ENCODE measurements at regions not wholly inside any gene's neighbourhood (a gene's known extent, or its start where the extent isn't known, plus 50 kb on each side); places are given as distances from the start of the nearest gene placed in this dataset.
"Not testable (repeated sequence)": the region's sequence is repeated elsewhere in the genome, so short reads cannot be mapped to it uniquely, and the experiment has no call there.

DNA sequence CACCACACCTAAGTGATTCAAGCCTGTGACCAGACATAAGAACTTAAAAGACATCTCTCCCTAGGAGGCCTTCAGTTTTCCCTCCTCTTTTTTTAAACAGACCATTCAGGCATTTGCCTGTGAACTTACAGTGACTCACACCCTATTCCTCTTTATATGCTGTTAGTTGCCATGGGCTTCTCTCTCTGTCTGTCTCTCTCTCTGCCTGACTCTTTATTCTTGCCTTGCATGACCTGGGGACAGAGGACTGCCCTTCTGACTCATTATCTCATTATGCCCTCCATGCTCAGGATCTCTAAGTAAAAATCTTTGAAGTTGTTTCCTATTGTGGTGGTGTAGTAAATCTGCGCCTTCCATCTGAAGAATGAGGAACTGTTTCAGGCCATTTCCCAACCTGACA lies 442.2 kb upstream of the MAN1A1 start:
- peak; percentile 2 for DNase-seq

- DNase-seq, result no peak
These were observed 431.8 kb upstream of the MAN1A1 start for GRCh38 chr6:119781365-119781764.

DNA sequence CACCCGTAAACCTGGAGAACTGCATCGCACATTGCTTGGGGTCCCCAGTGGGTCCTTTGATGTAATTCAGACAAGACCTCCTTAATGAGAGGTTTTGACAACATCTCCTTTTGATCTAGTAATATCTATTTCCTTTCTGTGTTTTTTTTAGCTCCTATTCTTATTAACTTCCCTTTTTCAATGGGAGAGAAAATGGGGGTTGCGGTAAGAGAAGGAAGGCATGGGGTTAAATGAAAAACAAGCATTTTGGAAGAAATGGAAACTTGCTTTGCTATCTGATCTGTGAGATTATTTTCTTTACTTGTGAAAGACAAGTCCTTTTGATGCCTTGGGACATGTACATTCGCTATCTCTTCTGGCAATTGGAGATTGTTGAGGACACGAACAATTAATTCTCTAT lies 418.6 kb upstream of the MAN1A1 start:
- no peak for DNase-seq

DNA sequence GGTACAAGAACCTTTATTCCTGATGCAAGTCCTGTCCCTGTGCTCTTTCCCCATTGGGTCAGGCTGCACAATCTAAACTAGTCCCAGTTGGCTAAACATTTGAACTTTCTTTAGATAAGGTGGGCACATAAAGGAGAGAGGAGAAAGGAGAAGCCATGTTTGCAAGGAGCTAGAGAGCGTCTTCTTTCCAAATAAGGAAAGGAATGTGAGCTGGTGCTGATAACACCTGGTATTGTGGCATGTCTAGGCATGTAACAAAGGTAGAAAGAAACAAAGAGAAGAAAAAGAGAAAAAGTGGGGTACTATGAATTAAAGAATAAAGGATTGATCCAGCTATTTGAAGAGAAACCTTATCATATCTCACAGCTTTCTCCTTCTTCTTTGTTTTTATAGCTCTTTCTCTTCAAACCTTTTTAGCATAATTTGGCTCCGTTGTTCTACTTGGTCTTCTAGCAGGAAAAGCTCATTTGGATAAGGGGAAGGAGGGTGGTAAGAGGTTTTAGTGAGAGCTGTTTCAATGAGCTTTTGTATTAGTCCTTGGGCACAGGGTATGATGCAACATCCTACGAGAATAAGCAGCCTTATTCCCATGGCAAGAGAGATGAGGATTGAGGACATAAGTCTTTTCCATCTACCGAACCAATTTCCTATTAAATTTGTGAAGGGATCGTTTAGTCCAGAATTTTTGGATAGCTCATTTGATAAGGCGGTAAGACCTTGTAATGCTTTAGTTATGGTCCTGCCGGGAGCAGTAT lies 415.5 kb upstream of the MAN1A1 start:
- DNase-seq, result no peak

GRCh38 chr6:119760046-119760445 lies 410.5 kb upstream of the MAN1A1 start:
- DNase-seq, result no peak

DNA sequence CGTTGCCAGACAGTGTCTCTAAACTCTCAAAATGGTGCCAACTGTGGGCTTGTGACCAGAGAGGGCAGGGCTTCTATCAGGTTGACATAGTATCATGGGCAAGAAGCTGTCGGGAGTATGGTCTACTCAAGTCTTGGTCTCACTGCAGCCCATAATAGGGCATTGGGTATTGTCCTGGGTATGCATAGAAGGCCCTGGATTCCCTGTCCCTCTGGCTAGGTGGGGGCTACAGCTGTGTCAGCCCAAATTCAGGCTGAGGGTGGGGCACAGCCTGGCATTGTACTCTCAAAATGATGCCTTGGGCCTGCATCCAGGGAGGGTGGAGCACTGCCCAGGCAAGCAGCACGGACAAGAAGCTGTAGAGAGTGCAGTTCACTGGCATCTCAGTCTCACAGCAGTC lies 408.8 kb upstream of the MAN1A1 start:
- no peak for DNase-seq

DNA sequence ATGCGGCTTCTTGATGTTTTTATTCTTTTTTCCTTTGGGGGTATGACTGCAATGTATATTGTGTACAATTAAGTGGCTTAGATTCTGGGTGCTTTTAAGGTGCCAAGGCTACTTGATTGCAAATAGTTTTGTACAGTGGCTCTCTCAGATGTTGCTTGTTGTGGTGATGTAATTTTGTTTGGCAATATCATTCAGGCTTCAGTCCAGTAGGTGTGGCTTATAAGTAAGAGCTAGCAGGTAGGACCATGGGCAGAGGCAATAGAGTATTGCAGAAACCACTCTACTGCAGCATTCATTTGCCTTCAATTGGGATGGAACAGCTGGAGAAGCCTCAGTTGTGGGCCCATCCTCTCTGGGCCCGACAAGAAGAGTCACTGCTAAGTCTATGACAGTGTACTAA lies 407.9 kb upstream of the MAN1A1 start:
- no peak for DNase-seq

GRCh38 chr6:119749335-119749734 lies 399.8 kb upstream of the MAN1A1 start:
- peak; percentile 29 for DNase-seq

DNA sequence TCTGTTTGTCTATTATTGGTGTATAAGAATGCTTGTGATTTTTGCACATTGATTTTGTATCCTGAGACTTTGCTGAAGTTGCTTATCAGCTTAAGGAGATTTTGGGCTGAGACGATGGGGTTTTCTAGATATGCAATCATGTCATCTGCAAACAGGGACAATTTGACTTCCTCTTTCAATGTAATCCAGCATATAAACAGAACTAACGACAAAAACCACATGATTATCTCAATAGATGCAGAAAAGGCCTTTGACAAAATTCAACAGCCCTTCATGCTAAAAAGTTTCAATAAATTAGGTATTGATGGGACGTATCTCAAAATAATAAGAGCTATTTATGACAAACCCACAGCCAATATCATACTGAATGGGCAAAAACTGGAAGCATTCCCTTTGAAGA lies 399.0 kb upstream of the MAN1A1 start:
- not testable (repeated sequence) for DNase-seq

GRCh38 chr6:119742188-119742803 lies 392.7 kb upstream of the MAN1A1 start:
- DNase-seq, result peak; percentile 52

- no peak for DNase-seq
These were observed 390.2 kb upstream of the MAN1A1 start for GRCh38 chr6:119739769-119740168.

- no peak for DNase-seq
These were observed 388.9 kb upstream of the MAN1A1 start for GRCh38 chr6:119738425-119738824.

GRCh38 chr6:119736296-119737021 lies 386.9 kb upstream of the MAN1A1 start:
- no peak for DNase-seq

DNA sequence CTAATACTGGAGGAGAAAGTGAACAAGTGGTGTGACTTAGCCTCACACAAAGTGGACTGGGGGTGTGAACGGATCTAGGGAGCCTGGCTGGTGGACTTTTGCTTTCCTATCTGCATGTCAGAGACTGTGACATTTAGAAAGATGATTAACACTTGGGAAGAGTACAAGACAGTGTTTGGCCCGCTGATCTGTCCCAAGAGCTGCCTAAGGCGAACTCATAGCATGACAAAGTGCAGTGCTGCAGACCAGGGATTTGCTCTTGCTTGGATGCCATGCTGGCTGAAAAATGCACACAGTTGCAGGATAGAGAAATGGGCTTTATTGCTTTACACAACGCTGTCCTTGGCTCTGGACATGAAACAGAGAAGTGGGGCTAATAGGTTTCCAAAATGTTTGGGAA lies 386.0 kb upstream of the MAN1A1 start:
- no peak for DNase-seq

GRCh38 chr6:119734227-119734626 lies 384.7 kb upstream of the MAN1A1 start:
- DNase-seq, result no peak

DNA sequence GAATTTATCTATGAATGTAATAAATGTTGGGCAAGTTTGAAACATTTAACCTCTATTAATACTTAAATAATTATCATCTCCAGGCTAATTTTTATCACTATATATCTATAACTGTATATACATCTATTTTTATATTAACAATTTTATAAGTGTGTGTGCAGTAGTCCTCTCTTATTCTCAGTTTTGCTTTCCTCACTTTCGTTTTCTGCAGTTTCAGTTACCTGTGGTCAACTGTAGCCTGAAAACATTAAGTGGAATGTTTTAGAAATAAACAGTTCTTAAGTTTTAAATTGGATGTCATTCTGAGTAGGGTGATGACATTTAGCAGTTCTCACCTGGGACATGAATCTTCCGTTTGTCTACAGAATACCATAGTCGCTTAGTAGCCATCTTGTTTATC lies 379.4 kb upstream of the MAN1A1 start:
- DNase-seq, result no peak

DNA sequence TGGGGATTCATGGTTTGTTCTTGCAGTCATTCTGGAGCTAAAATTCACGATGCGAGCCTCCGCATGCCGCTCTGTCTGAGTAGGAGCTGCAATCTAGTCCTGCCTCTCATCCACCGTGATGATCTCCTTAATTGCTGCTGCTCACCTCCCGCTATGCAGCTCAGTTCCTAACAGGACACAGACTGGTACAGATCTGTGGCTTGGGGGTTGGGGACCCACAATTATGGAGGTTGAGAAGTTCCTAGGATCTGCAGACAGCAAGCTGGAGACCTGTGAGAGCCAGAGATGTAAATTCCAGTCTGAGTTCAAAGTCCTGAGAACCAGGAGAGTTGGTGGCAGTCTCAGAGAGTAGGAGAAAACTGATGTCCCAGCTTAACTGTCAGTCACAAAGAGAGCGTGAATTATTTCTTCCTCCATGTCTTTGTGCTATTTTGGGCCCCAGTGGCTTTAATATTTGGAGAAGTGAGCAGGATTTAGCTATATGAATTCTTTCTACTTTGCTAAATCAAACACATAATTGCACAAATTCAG lies 378.7 kb upstream of the MAN1A1 start:
- DNase-seq, result no peak

DNA sequence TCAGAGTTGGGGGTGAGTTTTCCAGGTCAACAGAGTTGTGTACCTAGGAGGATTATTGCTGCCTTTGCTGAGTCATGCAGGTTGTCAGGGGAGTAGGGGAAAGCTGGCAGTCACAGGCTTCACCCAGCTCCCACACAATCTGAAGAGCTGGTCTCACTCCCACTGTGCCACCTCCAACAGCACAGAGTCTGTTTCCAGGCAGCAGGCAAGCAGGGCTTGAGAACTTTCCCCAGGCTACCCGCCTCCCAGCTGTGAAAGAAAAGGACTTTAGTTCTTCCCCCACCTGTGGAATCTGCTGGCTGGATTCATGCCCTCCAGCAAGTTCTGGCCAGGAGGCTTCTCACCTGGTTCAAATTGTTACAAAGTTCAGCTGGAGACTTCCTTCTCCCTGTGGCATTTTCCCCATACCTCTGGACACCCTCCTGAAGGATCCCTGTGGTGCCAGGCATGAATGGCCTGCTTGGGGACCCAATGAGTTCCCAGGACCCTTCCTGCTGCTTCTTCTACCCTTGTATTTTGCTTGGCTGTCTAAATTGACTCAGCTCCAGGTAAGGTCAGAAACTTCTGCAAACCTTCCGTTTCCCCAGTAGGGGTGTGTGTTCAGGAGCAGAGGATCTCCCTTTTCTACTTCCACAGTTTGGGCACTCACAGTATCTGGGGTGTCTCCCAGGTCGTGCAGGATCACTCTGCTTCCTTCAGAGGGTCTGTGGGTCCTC lies 378.1 kb upstream of the MAN1A1 start:
- DNase-seq, result no peak

- DNase-seq, result not testable (repeated sequence)
These were observed 377.4 kb upstream of the MAN1A1 start for GRCh38 chr6:119726912-119727311.

DNA sequence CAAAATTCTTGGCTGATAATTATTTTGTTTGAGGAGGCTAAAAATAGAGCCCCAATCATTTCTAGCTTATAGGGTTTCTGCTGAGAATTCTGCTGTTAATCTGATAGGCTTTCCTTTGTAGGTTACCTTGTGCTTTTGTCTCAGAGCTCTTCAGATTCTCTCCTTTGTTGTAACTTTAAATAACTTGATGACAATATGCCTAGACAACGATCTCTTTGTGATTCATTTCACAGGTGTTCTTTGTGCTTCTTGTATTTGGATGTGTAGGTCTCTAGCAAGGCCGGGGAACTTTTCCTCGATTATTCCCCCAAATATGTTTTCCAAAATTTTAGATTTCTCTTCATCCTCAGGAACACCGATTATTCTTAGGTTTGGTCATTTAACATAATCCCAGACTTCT lies 376.5 kb upstream of the MAN1A1 start:
- DNase-seq, result no peak

DNA sequence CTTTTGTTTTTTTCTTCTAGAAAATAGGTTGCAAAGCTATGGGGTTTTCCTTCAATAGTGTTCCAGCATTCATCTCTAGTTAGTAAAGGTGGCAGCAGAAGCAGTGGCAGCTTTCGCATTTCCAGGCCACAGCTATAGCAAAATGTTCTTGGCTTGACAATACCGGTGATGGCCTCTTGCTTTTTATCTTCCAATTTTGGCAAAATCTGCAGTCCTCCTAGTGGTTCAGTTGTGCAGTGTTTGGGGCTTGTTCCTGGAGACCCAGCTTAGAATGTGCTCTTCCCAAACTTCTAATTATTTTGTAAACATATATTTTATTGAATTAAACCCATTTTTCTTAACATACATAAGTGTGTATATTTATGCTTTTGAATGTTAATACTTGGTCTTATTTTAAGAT lies 370.6 kb upstream of the MAN1A1 start:
- no peak for DNase-seq

DNA sequence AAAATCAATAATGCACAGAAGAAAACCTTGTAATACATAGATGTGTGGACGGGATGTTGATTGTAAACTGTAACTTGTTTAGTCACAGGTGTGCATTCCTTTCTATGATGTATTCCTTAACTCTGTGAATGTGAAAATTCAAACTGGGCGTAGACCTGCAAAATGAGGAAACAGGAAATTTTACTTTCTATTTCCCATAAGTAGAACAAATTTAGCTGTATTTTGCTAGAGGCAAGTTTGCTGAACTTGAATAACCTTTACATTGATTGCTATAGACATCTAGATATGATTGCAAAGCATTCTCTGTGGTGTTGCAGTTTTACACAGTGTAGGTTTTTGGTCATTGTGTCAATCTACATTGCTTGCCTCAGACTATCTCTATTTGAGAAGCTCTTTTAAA lies 368.4 kb upstream of the MAN1A1 start:
- no peak for DNase-seq

DNA sequence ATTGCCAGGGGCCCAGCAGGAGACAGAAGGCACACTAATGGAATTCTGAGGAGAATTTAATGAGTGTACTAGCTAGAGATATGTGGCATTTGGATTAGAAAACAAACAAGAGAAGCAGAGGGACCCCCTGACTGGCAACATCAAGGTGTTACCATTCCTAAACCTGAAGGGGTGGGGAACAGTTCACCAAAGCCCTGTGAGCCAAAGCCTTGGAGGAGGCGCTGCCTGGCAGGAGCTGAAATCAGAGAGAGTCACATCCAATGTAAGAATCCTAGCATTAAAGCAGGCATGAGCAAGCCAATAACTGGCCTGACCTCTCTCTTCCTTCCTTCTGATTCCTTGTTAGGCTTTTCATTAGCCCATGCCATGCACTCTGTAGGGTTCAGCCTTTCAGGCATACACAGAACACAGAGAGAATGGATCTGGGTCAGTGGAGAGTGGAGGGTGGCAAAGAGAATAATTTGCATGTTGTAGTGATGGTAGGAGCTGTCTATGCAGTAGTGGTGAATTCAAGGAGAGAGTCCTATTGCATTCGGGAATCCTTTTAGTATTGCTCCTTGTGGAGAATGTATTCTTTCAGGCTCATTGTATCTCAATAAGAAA lies 367.2 kb upstream of the MAN1A1 start:
- DNase-seq, result no peak
